ENCODE measurements at regions not wholly inside any gene's neighbourhood (a gene's known extent, or its start where the extent isn't known, plus 50 kb on each side); places are given as distances from the start of the nearest gene placed in this dataset.

- Histone ChIP-seq H2AFZ (no peak overlapping the region), H3K27ac (ENCODE audit: low read depth) (no peak overlapping the region), H3F3A (replicated peaks; ENCODE audit: low read depth) (no peaks in the 10 kb centered on the region), H3K4me3 (no peak overlapping the region), H3K79me2 (replicated peaks; ENCODE audit: insufficient read depth) (no peaks in the 10 kb centered on the region), H3K9me2 (ENCODE audit: insufficient read depth) (no peaks in the 10 kb centered on the region), H3K27me3 (ENCODE audit: insufficient read depth) (no peaks in the 10 kb centered on the region), H4K20me1 (replicated peaks; ENCODE audit: insufficient read depth) (no peaks in the 10 kb centered on the region), H3K4me1 (ENCODE audit: insufficient read depth) (no peaks in the 10 kb centered on the region), H3K4me2 (no peak overlapping the region), H3K36me3 (ENCODE audit: insufficient read depth) (no peaks in the 10 kb centered on the region)
- Mint-ChIP-seq H3K9me3 (no peaks in the 10 kb centered on the region), H3K27ac (no peak overlapping the region), H3K36me3 (ENCODE audit: low read depth) (no peaks in the 10 kb centered on the region), H3K4me1 (no peaks in the 10 kb centered on the region; the same call in 2 of the 3 replicates), H3K4me3 (no peak overlapping the region), H3K27me3 (ENCODE audit: insufficient read depth, low read depth, poor library complexity) (peaks cover 3% of the 10 kb centered on the region)
- TF ChIP-seq ZNF462 (CRISPR knock-in tag; IDR thresholded peaks at IDR 0.05) (no peak), EZH2 (IDR thresholded peaks at IDR 0.05; ENCODE audit: low read depth, unreplicated experiment) (no peak), STAT1 (IDR thresholded peaks at IDR 0.05; ENCODE audit: unreplicated experiment) (no peak), REST (IDR thresholded peaks at IDR 0.05; ENCODE audit: unreplicated experiment) (no peak), CREB1 (CRISPR knock-in tag; IDR thresholded peaks at IDR 0.05; ENCODE audit: low read depth) (no peak), POLR2AphosphoS5 (IDR thresholded peaks at IDR 0.05; ENCODE audit: low read depth) (no peak), NANOG (IDR thresholded peaks at IDR 0.05; ENCODE audit: borderline replicate concordance) (no peak), ZNF331 (CRISPR knock-in tag; IDR thresholded peaks at IDR 0.05; ENCODE audit: low read depth) (no peak), ETS1 (IDR thresholded peaks at IDR 0.05) (no peak), JUNB (IDR thresholded peaks at IDR 0.05; ENCODE audit: unreplicated experiment) (no peak), CTCF (conservative IDR thresholded peaks at IDR 0.05; ENCODE audit: low read depth in 2 of 2) (no peak), ZNF114 (CRISPR knock-in tag; IDR thresholded peaks at IDR 0.05) (no peak), EZH2phosphoT487 (IDR thresholded peaks at IDR 0.05; ENCODE audit: unreplicated experiment) (no peak)
- ATAC-seq (no peak), DNase-seq (ENCODE audit: low spot score) (no peak)
Measured at GRCh38 chr11:19332476-19332875, 91.7 kb upstream of the E2F8 start.
